GM12878 (cell line): ENCODE measurements at regions not wholly inside any gene's neighbourhood (a gene's known extent, or its start where the extent isn't known, plus 50 kb on each side); places are given as distances from the start of the nearest gene placed in this dataset.

Experiments
- ATAC-seq: fragments of 200-7000 bp; cut with Tn5 transposase; 3 replicates; pipeline ENCODE4 v1.9.1; 2020; ENCODE audit warnings: mild to moderate bottlenecking, moderate library complexity
- BruUV-seq: library from RNA; stranded (reverse); fragments of 400-500 nt; replicated peaks from 2 replicates; lab custom pipeline; 2021; lab: Mats Ljungman, UMichigan
- CTCF ChIA-PET: fragments of 300-600 bp; sonication (Branson Sonifier 250); formaldehyde crosslinking; extraction: SDS; loops from one replicate; lab custom pipeline; 2021; ENCODE audit warnings: inconsistent platforms; lab: Yijun Ruan, JAX
- POLR2A ChIA-PET: fragments of 350-600 bp; formaldehyde crosslinking; extraction: SDS; loops from one replicate; lab custom pipeline; 2021; ENCODE audit warnings: inconsistent platforms; lab: Charles Lee
- RAD21 ChIA-PET: fragments of 300-600 bp; sonication (Branson Sonifier 250); formaldehyde crosslinking; loops from one replicate; lab custom pipeline; 2023; ENCODE audit warnings: antibody characterized with exemption; ENCODE audit not compliant: unreplicated experiment; lab: Charles Lee
- SMC1A ChIA-PET: fragments of 300-600 bp; sonication (Branson Sonifier 250); formaldehyde crosslinking; loops from one replicate; lab custom pipeline; 2023; ENCODE audit not compliant: unreplicated experiment, uncharacterized antibody; lab: Charles Lee
- DNase-seq: peaks from one replicate; pipeline ENCODE4 v3.0.0-alpha.2; 2011; ENCODE audit warnings: low read depth, low spot score
- FAIRE-seq: peaks from 3 replicates; lab custom pipeline; 2011; peaks lifted over from hg19 to GRCh38; lab: Jason Lieb, UNC
- H2AFZ ChIP-seq: 2 replicates; pipeline ENCODE4 v1.6.0; 2011; ENCODE audit warnings: low read depth, low read length, control low read depth; ENCODE audit not compliant: control insufficient read depth
- H3K27ac ChIP-seq: 2 replicates; pipeline ENCODE4 v1.5.1; 2011; ENCODE audit warnings: control low read depth; ENCODE audit not compliant: control insufficient read depth, insufficient read depth
- H3K27me3 ChIP-seq, 2 experiments: replicated peaks in 1 of 2; 2 replicates each; pipeline versions ENCODE4 v1.6.0 to v1.6.1; 2011; ENCODE audit warnings: low read length in 1 of 2; ENCODE audit not compliant: control insufficient read depth in 2 of 2, insufficient read depth in 2 of 2
- H3K36me3 ChIP-seq, 2 experiments: 2 replicates each; pipeline ENCODE4 v1.5.1; 2011; ENCODE audit warnings: low read length in 1 of 2; ENCODE audit not compliant: control insufficient read depth in 2 of 2, insufficient read depth in 2 of 2
- H3K4me1 ChIP-seq: 2 replicates; pipeline ENCODE4 v1.6.1; 2011; ENCODE audit warnings: mild to moderate bottlenecking, low read length, moderate library complexity, mixed read lengths; ENCODE audit not compliant: control insufficient read depth, insufficient read depth
- H3K4me2 ChIP-seq: 2 replicates; pipeline ENCODE4 v1.6.0; 2011; ENCODE audit warnings: control low read depth; ENCODE audit not compliant: control insufficient read depth, insufficient read depth
- H3K4me3 ChIP-seq: fragments of 200-600 bp; sonication (generic); 2 replicates; pipeline ENCODE4 v1.5.1; 2016
- H3K79me2 ChIP-seq: 2 replicates; pipeline ENCODE4 v1.6.0; 2011; ENCODE audit warnings: low read length; ENCODE audit not compliant: control insufficient read depth, insufficient read depth
- H3K9ac ChIP-seq: 2 replicates; pipeline ENCODE4 v1.8.0; 2011; ENCODE audit warnings: low read length, control low read depth, mixed read lengths; ENCODE audit not compliant: control insufficient read depth, insufficient read depth
- H3K9me3 ChIP-seq: replicated peaks from 3 replicates; pipeline ENCODE4 v1.5.1; 2011; ENCODE audit warnings: mild to moderate bottlenecking, low read length; ENCODE audit not compliant: control insufficient read depth, insufficient read depth
- H4K20me1 ChIP-seq: 2 replicates; pipeline ENCODE4 v1.6.0; 2011; ENCODE audit not compliant: control insufficient read depth, insufficient read depth
- BHLHE40 ChIP-seq, 2 experiments: fragments of 450-650 bp in 1 of 2; IDR thresholded peaks; 2 replicates each; pipeline ENCODE4 v1.6.1; 2011 to 2017; ENCODE audit warnings: low read depth in 2 of 2, borderline replicate concordance in 1 of 2, improper control_type of control experiment in 1 of 2, low read length in 1 of 2, mild to moderate bottlenecking in 1 of 2
- ZNF217 ChIP-seq: fragments of 450-650 bp; IDR thresholded peaks from 2 replicates; pipeline ENCODE4 v1.6.1; 2017; ENCODE audit warnings: antibody characterized with exemption, mild to moderate bottlenecking
- ZNF622 ChIP-seq: fragments of 450-650 bp; IDR thresholded peaks from 2 replicates; pipeline ENCODE4 v1.6.1; 2017; ENCODE audit warnings: mild to moderate bottlenecking, inconsistent platforms
- WGBS: methylation state at CpG from one replicate; pipeline ENCODE4 v1.1.6; 2016; ENCODE audit warnings: low lambda C conversion rate; ENCODE audit not compliant: insufficient replicate concordance, insufficient coverage; ENCODE audit errors: missing lambda C conversion rate; 5-methylcytosine and 5-hydroxymethylcytosine counted together
- in situ Hi-C: fragments of 300-500 bp; cut with MboI; formaldehyde crosslinking; loops from 9 replicates; pipeline ENCODE4 v1.14.3; 2018; ENCODE audit warnings: mixed read lengths
- intact Hi-C: fragments of 100-400 bp; cut with micrococcal nuclease; formaldehyde crosslinking; loops from one replicate; pipeline ENCODE4 v1.14.2; 2022; ENCODE audit not compliant: unreplicated experiment
- TF ChIP-seq, protein P1 (sequence below): IDR thresholded peaks from 2 replicates; pipeline ENCODE4 v1.6.1; 2012; ENCODE audit warnings: improper control_type of control experiment, low read depth, low read length; ENCODE audit not compliant: insufficient replicate concordance
- TF ChIP-seq, protein P2 (sequence below): fragments of 450-650 bp; conservative IDR thresholded peaks from 2 replicates; pipeline ENCODE4 v1.6.1; 2017; ENCODE audit warnings: mild to moderate bottlenecking, moderate library complexity

DNA sequence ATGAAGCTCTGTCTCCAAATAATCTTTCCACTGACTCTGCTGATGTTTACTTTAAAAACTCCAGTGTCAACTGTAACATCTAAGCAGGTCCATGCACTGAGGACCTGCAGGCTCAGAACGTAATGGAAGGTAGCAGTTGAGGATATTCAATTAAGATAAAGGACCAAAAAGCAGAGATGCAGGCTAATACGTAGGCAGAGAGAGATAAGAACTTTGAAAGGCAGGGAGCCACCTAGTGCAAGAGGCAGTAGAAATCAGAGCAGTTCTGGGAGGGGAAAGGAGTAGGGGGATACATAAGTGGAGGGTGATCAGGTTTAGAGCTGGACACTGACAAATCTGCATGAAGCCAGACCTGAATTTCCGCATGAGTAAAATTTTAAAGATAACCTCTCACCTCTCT is 114.5 kb upstream of the POM121L12 start:
- ChIA-PET RAD21 (no interaction called here), CTCF (interaction anchor here (0.6 to 1.2 kb wide), 2 partner anchors 8 to 10 kb away, joined by 3 read pairs; no protein-coding TSS in a partner anchor), SMC1A (no interaction called here), POLR2A (no interaction called here)
- H3K9ac ChIP-seq, result no peak overlapping the region
- no TSS peak for BruUV-seq
- no peaks in the 10 kb centered on the region for H4K20me1 ChIP-seq
- no peak overlapping the region for H3K4me2 ChIP-seq
- H3K79me2 ChIP-seq, result no peaks in the 10 kb centered on the region
- WGBS, result 3% methylated on average over 3 of the region's 3 CpGs
- FAIRE-seq, result no peak
- H3K27ac ChIP-seq, result no peak overlapping the region
- H3K27me3 ChIP-seq, result no peaks in the 10 kb centered on the region
- no peak for ATAC-seq
- H2AFZ ChIP-seq, result no peak overlapping the region
- no peak for DNase-seq
- in situ Hi-C loops (no loop called here), intact Hi-C loops (no loop called here)
- no peaks in the 10 kb centered on the region for H3K36me3 ChIP-seq
- no peaks in the 10 kb centered on the region for H3K9me3 ChIP-seq
- no peaks in the 10 kb centered on the region for H3K4me1 ChIP-seq
- TF ChIP-seq, protein P1, sequence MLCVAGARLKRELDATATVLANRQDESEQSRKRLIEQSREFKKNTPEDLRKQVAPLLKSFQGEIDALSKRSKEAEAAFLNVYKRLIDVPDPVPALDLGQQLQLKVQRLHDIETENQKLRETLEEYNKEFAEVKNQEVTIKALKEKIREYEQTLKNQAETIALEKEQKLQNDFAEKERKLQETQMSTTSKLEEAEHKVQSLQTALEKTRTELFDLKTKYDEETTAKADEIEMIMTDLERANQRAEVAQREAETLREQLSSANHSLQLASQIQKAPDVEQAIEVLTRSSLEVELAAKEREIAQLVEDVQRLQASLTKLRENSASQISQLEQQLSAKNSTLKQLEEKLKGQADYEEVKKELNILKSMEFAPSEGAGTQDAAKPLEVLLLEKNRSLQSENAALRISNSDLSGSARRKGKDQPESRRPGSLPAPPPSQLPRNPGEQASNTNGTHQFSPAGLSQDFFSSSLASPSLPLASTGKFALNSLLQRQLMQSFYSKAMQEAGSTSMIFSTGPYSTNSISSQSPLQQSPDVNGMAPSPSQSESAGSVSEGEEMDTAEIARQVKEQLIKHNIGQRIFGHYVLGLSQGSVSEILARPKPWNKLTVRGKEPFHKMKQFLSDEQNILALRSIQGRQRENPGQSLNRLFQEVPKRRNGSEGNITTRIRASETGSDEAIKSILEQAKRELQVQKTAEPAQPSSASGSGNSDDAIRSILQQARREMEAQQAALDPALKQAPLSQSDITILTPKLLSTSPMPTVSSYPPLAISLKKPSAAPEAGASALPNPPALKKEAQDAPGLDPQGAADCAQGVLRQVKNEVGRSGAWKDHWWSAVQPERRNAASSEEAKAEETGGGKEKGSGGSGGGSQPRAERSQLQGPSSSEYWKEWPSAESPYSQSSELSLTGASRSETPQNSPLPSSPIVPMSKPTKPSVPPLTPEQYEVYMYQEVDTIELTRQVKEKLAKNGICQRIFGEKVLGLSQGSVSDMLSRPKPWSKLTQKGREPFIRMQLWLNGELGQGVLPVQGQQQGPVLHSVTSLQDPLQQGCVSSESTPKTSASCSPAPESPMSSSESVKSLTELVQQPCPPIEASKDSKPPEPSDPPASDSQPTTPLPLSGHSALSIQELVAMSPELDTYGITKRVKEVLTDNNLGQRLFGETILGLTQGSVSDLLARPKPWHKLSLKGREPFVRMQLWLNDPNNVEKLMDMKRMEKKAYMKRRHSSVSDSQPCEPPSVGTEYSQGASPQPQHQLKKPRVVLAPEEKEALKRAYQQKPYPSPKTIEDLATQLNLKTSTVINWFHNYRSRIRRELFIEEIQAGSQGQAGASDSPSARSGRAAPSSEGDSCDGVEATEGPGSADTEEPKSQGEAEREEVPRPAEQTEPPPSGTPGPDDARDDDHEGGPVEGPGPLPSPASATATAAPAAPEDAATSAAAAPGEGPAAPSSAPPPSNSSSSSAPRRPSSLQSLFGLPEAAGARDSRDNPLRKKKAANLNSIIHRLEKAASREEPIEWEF, result no peak
- TF ChIP-seq BHLHE40 (IDR thresholded peaks at IDR 0.05; ENCODE audit: borderline replicate concordance in 1 of 2, low read depth in 2 of 2, low read length in 1 of 2) (no peak), ZNF622 (no peak), ZNF217 (no peak)
- TF ChIP-seq, protein P2, sequence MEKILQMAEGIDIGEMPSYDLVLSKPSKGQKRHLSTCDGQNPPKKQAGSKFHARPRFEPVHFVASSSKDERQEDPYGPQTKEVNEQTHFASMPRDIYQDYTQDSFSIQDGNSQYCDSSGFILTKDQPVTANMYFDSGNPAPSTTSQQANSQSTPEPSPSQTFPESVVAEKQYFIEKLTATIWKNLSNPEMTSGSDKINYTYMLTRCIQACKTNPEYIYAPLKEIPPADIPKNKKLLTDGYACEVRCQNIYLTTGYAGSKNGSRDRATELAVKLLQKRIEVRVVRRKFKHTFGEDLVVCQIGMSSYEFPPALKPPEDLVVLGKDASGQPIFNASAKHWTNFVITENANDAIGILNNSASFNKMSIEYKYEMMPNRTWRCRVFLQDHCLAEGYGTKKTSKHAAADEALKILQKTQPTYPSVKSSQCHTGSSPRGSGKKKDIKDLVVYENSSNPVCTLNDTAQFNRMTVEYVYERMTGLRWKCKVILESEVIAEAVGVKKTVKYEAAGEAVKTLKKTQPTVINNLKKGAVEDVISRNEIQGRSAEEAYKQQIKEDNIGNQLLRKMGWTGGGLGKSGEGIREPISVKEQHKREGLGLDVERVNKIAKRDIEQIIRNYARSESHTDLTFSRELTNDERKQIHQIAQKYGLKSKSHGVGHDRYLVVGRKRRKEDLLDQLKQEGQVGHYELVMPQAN, result no peak
- no peak overlapping the region for H3K4me3 ChIP-seq
